ENCODE measurements at regions not wholly inside any gene's neighbourhood (a gene's known extent, or its start where the extent isn't known, plus 50 kb on each side); places are given as distances from the start of the nearest gene placed in this dataset.

DNA sequence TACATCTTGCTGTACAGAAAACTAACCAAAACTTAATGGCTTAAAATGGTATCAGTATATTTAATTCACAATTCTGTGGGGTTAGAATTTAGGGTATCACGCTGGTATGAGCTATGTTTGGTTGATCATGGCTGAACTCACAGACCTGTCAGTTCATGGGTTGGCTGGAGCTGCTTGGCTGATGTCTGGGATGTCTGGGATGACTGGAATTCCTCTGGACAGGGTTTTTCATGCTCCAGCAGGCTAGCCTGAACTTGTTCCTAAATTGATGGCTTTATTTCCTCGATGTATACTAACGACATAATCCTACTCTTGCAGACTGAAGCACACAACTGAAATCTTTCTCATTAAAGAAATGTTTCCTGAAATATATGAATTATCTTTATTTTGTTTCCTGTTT is 338.9 kb upstream of the GBE1 start:
- WGBS (ENCODE audit: insufficient coverage, low coverage, missing lambda C conversion rate): 0% methylated on average over 2 of the region's 3 CpGs
- Histone ChIP-seq H3K27me3 (ENCODE audit: control insufficient read depth in 2 of 2, insufficient read depth in 2 of 2, low read length in 2 of 2) (no peaks in the 10 kb centered on the region), H3K9me3 (replicated peaks; ENCODE audit: control insufficient read depth, insufficient read depth, low read depth, low read length) (no peaks in the 10 kb centered on the region), H3K36me3 (ENCODE audit: control insufficient read depth, insufficient read depth, low read length) (no peaks in the 10 kb centered on the region), H3K4me2 (ENCODE audit: insufficient read depth, low read length) (no peak overlapping the region), H3K9ac (ENCODE audit: insufficient read depth in 1 of 2, low read depth in 2 of 2, low read length in 2 of 2) (no peak overlapping the region), H2AFZ (ENCODE audit: low read depth, low read length) (no peak overlapping the region), H3K79me2 (ENCODE audit: control insufficient read depth, insufficient read depth, low read length) (no peaks in the 10 kb centered on the region), H3K4me1 (replicated peaks in 1 of 2; ENCODE audit: control insufficient read depth in 2 of 2, insufficient read depth in 2 of 2, low read length in 2 of 2) (no peaks in the 10 kb centered on the region), H3K27ac (ENCODE audit: extremely low read depth, low read depth, low read length) (no peak overlapping the region), H3K9me1 (ENCODE audit: control insufficient read depth, insufficient read depth, low read length) (no peaks in the 10 kb centered on the region), H3K4me3 (no peak overlapping the region), H4K20me1 (replicated peaks; ENCODE audit: control insufficient read depth, insufficient read depth, low read length) (no peaks in the 10 kb centered on the region)
- no peak for ATAC-seq
- ChIA-PET POLR2A (no interaction called here), CTCF (ENCODE audit: low intra/inter-chr PET ratio) (no interaction called here)
- intact Hi-C loops (cut with micrococcal nuclease): no loop called here
- no peak for FAIRE-seq
- DNase-seq (ENCODE audit: extremely low read depth in 1 of 4, low spot score in 3 of 4): no peak
- in situ Hi-C loops (cut with MboI): no loop called here
- BruUV-seq (replicated peaks): no TSS peak
- no peak for TF ChIP-seq RBM15 (IDR thresholded peaks at IDR 0.05; ENCODE audit: insufficient read depth, low read length)
- TF ChIP-seq GATA2 (CRISPR knock-in tag; IDR thresholded peaks at IDR 0.05): no peak
- TF ChIP-seq KLF6 (CRISPR knock-in tag; IDR thresholded peaks at IDR 0.05; ENCODE audit: borderline replicate concordance): no peak

DNA sequence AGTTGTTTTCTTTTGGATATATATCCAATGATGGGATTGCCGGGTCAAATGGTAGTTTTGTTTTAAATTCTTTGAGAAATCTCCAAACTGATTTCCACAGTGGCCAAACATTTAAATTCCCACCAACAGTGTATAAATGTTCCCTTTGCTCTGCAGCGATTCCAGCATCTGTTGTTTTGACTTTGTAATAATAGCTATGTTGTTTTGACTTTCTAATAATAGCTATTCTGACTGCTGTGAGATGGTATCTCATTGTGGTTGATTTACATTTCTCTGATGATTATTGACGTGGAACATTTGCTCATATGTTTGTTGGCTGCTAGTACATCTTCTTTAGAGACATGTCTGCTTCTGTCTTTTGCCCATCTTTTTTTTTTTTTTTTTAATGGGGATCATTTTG is 332.2 kb upstream of the GBE1 start:
- POLR2A ChIA-PET: no interaction called here
- intact Hi-C loops (cut with micrococcal nuclease): no loop called here
- Histone ChIP-seq H3K27me3 (ENCODE audit: control insufficient read depth in 2 of 2, insufficient read depth in 2 of 2, low read length in 2 of 2) (no peaks in the 10 kb centered on the region), H3K9me1 (ENCODE audit: control insufficient read depth, insufficient read depth, low read length) (no peaks in the 10 kb centered on the region), H3K4me3 (no peak overlapping the region), H3K9ac (ENCODE audit: insufficient read depth in 1 of 2, low read depth in 2 of 2, low read length in 2 of 2) (no peak overlapping the region), H3K36me3 (ENCODE audit: control insufficient read depth, insufficient read depth, low read length) (no peaks in the 10 kb centered on the region), H2AFZ (ENCODE audit: low read depth, low read length) (no peak overlapping the region), H3K4me1 (replicated peaks in 1 of 2; ENCODE audit: control insufficient read depth in 2 of 2, insufficient read depth in 2 of 2, low read length in 2 of 2) (no peaks in the 10 kb centered on the region), H3K79me2 (ENCODE audit: control insufficient read depth, insufficient read depth, low read length) (no peaks in the 10 kb centered on the region), H3K27ac (ENCODE audit: extremely low read depth, low read depth, low read length) (no peak overlapping the region), H3K9me3 (replicated peaks; ENCODE audit: control insufficient read depth, insufficient read depth, low read depth, low read length) (no peaks in the 10 kb centered on the region), H4K20me1 (replicated peaks; ENCODE audit: control insufficient read depth, insufficient read depth, low read length) (no peaks in the 10 kb centered on the region), H3K4me2 (ENCODE audit: insufficient read depth, low read length) (no peak overlapping the region)
- CTCF ChIA-PET (ENCODE audit: low intra/inter-chr PET ratio): no interaction called here
- FAIRE-seq (no peak), ATAC-seq (no peak), DNase-seq (ENCODE audit: extremely low read depth in 1 of 4, low spot score in 3 of 4) (no peak)
- WGBS (ENCODE audit: insufficient coverage, low coverage, missing lambda C conversion rate): 0% methylated on average over 3 of the region's 3 CpGs
- in situ Hi-C loops (cut with MboI): no loop called here
- no TSS peak for BruUV-seq (replicated peaks)
- TF ChIP-seq, protein P1, sequence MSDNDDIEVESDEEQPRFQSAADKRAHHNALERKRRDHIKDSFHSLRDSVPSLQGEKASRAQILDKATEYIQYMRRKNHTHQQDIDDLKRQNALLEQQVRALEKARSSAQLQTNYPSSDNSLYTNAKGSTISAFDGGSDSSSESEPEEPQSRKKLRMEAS (CRISPR knock-in tag; IDR thresholded peaks at IDR 0.05): no peak
- TF ChIP-seq, protein P2, sequence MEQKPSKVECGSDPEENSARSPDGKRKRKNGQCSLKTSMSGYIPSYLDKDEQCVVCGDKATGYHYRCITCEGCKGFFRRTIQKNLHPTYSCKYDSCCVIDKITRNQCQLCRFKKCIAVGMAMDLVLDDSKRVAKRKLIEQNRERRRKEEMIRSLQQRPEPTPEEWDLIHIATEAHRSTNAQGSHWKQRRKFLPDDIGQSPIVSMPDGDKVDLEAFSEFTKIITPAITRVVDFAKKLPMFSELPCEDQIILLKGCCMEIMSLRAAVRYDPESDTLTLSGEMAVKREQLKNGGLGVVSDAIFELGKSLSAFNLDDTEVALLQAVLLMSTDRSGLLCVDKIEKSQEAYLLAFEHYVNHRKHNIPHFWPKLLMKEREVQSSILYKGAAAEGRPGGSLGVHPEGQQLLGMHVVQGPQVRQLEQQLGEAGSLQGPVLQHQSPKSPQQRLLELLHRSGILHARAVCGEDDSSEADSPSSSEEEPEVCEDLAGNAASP (IDR thresholded peaks at IDR 0.05): no peak
